DOHH2 (cell line): ENCODE measurements at regions not wholly inside any gene's neighbourhood (a gene's known extent, or its start where the extent isn't known, plus 50 kb on each side); places are given as distances from the start of the nearest gene placed in this dataset.

Experiments
- EZH2phosphoT487 ChIP-seq: fragments of 200-600 bp; sonication (generic); IDR thresholded peaks from 2 replicates; pipeline ENCODE4 v1.6.1; 2017; ENCODE audit warnings: borderline replicate concordance, mild to moderate bottlenecking, antibody characterized with exemption, low read length, moderate library complexity, mixed read lengths
- TF ChIP-seq, protein P1 (sequence below): fragments of 200-600 bp; sonication (generic); IDR thresholded peaks from one replicate; pipeline ENCODE4 v1.5.1; 2014; ENCODE audit warnings: antibody characterized with exemption, mild to moderate bottlenecking, low read depth, low read length; ENCODE audit not compliant: poor library complexity, severe bottlenecking

DNA sequence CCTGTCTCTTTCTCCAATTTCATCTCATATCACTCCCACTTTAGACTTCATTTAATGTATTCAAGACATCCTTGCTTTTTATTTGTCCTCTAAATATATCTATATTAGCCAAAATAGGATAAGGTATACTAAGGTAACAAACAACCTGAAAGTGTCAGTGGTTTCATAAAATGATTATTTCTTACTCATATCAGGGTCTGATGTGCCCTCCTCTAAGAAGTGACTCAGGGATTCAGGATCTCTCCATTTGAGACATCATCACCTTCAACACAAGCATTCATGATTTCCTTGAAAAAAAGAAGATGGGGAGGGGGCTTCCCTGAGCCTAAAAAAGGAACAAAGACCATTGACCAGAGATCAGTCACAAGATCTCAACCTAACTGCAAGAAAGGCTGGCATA, 131.4 kb upstream of the POU2AF2 start:
- TF ChIP-seq, protein P1, sequence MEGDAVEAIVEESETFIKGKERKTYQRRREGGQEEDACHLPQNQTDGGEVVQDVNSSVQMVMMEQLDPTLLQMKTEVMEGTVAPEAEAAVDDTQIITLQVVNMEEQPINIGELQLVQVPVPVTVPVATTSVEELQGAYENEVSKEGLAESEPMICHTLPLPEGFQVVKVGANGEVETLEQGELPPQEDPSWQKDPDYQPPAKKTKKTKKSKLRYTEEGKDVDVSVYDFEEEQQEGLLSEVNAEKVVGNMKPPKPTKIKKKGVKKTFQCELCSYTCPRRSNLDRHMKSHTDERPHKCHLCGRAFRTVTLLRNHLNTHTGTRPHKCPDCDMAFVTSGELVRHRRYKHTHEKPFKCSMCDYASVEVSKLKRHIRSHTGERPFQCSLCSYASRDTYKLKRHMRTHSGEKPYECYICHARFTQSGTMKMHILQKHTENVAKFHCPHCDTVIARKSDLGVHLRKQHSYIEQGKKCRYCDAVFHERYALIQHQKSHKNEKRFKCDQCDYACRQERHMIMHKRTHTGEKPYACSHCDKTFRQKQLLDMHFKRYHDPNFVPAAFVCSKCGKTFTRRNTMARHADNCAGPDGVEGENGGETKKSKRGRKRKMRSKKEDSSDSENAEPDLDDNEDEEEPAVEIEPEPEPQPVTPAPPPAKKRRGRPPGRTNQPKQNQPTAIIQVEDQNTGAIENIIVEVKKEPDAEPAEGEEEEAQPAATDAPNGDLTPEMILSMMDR: no peak
- no peak for TF ChIP-seq EZH2phosphoT487
